Activated T-cell treated with anti-CD3 and anti-CD28 coated beads for 1 hour (primary cell): ENCODE measurements at regions not wholly inside any gene's neighbourhood (a gene's known extent, or its start where the extent isn't known, plus 50 kb on each side); places are given as distances from the start of the nearest gene placed in this dataset.

Source experiments
- DNase-seq: peaks from one replicate; pipeline ENCODE4 v3.0.0-alpha.2; 2020; ENCODE audit warnings: low read depth

DNA sequence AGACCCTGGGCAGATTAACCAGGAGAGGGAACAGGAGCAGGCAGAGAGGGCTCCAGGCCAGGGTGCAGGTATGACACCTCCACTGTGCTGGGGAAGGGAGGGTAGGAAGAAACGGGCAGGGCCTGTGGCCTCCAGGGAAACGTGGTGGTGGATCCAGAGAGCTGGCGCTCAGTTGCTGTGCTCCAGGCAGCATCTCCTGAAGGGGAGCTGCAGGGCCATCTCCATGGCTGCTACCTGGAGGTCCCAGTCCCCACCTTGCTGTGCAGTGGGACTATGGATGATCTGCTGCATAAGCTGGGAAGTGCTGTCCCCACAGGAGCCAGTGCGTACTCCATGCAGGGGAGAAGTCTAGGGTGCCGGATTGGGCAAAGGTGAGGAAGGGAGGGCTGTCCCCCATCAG, 125.9 kb upstream of the RUNX3 start:
- no peak for DNase-seq

DNA sequence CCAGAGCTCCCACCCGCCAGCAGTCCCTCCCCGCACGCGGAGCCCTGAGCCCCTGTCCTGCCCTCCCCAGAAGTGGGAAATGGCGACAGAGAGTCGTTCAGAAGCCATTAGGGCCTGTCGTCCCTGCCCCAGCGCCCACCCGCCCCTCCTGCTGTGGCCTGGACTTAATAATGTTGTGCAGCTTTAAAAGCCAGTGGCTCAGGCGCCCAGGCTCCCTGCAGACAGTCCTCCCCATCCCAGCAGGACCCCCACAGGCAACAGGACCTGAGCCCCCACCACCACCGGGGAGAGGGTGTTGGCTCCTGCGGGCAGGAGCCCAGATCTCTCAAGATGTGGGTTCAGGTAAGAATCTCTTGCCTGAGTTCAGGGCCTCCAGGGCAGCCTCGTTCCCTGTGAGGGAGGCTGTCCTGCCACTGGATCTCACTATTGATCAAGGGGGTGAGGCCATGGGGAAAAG, 125.3 kb upstream of the RUNX3 start:
- DNase-seq: no peak

DNA sequence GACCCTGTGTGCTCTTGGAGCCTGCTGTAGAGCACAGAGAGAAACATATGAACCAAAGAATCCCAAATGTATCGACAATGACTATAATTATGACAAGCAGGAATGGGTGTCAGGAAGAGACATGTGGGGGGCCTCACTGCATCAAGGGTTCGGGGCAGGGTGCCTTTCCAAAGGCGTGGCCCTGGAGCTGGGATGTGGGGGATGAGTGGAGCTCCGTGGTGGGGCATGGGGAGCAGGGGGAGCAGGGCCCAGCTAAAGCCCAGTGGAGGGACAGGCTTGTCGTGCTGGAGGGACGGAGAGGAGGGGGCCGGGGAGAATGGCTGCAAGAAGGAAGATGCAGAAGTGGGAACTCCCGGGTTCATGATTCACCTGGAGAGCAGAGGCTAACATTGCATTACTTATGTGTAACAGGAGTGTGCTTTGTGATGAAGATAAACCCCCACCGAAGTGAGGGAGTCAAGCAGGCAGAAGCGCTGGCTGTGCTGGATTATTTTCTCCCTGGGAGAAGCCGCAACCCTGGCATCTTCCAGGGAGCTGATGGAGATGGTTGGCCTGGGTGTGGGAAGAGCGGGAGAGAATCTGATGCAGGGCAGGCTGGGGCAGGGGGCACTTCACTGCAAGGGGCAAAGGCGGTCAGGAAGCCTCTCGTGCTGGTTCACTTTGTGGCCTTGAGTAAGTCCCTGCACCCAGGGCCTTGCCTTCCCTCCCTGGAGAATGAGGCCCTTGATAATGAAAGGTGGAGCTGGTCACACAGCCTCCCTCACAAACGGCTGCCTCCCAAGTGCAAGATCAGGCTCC, 124.6 kb upstream of the RUNX3 start:
- DNase-seq: no peak

- no peak for DNase-seq
These were observed 123.6 kb upstream of the RUNX3 start for GRCh38 chr1:25053576-25054250.

GRCh38 chr1:25051906-25052305, 121.8 kb upstream of the RUNX3 start:
- DNase-seq: no peak

- no peak for DNase-seq
These were observed 121.4 kb upstream of the RUNX3 start for GRCh38 chr1:25051504-25051903.

DNA sequence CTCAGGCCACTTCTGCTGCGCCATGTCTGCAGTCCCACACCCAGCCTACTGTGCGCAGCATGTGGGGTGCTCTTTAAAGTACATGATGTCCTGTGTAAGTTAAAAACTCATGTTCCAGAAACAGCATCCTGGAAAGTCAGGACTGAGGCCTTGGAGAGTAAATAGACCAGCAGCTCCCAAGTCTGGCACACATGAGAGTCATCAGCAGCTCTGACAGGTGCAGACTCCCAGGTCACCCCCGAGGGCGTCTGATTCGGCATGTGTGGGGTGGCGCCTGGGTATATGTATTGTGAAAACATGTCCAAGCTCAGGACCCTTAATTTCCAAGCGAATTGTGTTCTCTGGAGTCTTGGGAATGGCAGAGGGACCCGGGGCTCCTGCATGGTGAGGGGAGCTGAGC, 120.1 kb upstream of the RUNX3 start:
- no peak for DNase-seq

- no peak for DNase-seq
These were observed 119.1 kb upstream of the RUNX3 start for GRCh38 chr1:25049190-25049589.

- DNase-seq: no peak
These were observed 118.7 kb upstream of the RUNX3 start for GRCh38 chr1:25048728-25049127.

DNA sequence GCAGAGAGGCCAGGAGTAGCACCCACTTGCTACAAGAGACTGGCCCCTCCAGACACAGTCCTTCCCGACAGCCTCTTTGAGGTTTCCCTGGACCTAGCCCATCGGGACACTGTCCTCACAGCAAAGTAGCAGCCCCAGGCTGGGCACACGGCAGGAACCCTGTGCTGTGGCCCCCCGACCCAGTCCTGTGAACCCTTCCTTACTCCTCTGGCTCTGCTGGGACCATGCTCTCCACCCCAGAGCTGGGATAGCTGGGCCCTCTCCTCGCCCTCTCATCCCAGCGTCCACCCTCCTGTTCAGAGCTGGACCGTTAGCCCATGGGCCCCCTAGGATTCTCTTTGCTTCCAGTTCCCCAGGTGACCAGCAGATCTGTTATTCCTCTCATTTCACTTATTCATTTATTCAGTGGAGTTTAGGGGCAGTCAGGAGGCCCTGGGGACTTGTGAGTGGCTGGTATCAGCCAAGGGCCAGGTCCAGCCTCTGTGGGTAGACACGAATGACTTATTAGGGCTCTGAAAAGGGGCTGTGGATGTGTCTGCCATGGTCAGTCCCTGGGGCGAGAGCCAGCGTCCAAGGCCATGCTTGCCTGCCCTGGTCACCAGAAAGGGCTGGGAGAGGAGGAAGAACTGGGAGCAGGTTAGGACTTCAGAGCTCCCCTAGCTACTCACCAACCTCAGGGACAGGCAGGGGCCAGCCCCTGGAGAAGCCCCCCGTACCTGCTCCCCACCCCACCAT, 117.6 kb upstream of the RUNX3 start:
- DNase-seq: no peak

DNA sequence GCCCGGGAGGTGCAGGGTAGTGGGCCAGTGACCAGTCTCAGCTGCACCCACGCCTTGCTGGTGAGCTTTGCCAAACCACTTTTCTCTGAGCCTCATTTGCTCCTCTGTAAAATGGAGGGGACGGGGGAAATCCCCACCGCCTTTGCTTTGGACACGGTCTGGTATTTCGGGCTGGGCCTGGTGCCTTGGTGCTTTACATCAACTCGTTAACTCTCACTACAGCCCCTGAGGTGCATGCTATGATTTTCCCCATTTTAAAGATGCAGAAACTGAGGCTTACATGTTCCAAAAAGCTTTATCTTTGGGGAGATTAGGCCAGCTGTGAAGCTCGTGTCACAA, 116.1 kb upstream of the RUNX3 start:
- no peak for DNase-seq

- no peak for DNase-seq
These were observed 115.6 kb upstream of the RUNX3 start for GRCh38 chr1:25045480-25046193.

- DNase-seq: no peak
These were observed 113.1 kb upstream of the RUNX3 start for GRCh38 chr1:25043228-25043580.

- no peak for DNase-seq
These were observed 112.5 kb upstream of the RUNX3 start for GRCh38 chr1:25042331-25043227.

GRCh38 chr1:25041916-25042315, 111.8 kb upstream of the RUNX3 start:
- DNase-seq: no peak

DNA sequence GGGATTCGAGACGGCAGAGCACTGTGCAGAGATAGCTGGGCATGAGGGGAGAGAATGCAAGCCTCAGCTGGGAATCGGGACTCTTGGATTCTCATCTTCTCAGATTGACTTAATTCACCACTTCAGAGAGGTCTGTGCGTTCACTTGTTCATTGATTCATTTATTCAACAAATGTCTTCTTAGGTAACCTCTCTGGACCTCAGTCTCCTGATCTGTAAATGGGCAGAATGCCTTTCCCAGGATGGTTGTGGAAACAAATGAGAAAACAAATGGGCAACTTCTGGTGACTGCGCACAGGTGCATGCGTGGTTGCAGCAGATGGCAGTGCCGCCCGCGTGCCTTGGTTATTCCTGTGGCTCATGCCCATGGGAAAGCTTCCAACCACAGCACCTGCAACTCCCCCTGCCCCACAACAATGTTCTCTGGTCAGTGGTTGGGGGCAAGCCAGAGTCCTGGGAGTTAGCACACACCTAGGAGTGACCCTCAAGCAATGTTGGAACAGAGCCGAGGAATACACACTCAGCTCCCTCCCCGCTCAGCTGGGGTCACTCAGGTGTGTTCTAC, 110.1 kb upstream of the RUNX3 start:
- no peak for DNase-seq

DNA sequence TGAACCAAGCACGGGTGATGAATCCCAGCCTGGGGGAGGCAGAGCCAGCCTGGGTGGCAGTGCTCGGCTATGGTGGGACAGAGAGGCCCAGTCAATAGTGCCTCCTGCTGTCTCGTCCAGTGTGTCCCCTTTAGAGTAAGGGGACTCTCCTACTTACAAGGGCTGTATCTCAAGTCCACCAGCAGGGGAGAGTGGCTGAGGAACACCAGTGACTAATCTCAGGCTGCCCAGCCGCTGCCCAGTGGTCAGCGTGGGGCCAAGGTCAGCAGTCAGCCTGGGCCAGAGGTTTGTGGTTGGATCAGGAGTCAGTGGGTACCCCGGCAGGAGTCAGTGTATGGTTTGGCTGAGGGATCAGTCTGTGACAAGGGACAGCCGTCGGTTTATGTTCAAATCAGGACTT, 109.2 kb upstream of the RUNX3 start:
- DNase-seq: no peak

GRCh38 chr1:25038699-25039098, 108.6 kb upstream of the RUNX3 start:
- no peak for DNase-seq

DNA sequence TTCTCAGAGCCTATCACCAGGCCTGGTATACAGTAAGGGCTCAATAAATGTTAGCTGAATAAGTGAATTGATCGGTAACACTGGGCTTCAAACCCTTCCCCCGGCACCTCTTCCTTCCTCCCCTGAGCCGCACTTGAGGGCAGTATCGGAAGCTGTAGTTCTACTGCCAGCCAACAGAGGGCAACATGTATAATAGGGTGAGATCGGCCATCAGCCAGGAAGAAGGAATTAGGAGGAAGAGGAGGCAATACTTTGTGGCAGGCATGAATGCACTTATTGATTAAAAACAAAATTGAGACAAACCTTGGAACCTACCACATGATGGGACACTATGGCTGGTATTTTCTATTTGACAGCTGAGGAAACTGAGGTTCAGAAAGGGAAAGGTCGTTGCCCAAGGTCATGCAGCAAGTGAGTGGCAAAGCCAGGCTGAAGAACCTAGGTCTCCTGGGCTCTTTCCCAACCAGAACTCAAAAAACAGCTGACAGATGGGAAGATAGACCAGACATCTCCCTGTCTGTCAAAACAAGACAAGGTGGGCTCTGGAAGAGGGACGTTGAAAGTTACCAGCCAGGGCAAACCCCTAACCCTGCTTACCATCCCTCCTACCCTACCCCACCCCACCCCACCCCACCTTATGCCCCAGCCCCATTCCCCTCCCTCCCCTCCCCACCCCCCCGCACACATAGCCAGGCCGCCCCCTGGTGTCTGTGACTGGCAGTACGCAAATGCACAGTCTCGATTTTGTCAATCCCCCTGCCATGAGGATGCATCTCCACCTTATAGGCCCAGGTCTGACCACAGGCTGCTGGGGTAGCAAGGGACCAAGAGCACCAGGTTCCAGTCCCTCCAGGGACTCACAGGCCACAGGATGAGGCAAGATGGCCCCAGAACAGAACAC, 107.3 kb upstream of the RUNX3 start:
- peak; percentile 74 for DNase-seq

DNA sequence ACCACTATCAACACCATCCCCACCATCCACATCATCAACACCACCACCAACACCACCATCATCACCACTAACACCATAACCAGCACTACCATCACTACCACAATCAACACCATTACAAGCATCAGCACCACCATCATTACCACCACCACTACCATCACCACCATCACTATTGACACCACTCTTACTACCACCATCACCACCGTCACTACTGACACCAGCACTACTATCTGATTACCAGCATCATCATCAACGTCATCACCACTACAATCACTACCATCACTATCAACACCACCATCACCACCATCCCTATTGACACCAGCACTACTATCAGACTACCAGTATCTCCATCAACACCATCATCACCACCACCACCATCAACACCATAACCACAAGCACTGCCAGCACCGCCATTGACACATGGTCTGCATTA, 106.1 kb upstream of the RUNX3 start:
- no peak for DNase-seq
